Activated CD4-positive, alpha-beta T cell treated with anti-CD3 and anti-CD28 coated beads for 36 hours (primary cell): ENCODE measurements at regions not wholly inside any gene's neighbourhood (a gene's known extent, or its start where the extent isn't known, plus 50 kb on each side); places are given as distances from the start of the nearest gene placed in this dataset.

Source experiments
- ATAC-seq: fragments of 200-7000 bp; cut with Tn5 transposase; one replicate; pipeline ENCODE4 v1.10.0; 2021; ENCODE audit warnings: mild to moderate bottlenecking, moderate library complexity
- CTCF ChIA-PET: fragments of 350-600 bp; sonication (Branson Sonifier 250); formaldehyde crosslinking; loops from one replicate; lab custom pipeline; 2021; ENCODE audit warnings: antibody characterized with exemption; lab: Charles Lee
- POLR2A ChIA-PET: fragments of 350-600 bp; sonication (Branson Sonifier 250); formaldehyde crosslinking; loops from one replicate; lab custom pipeline; 2021; ENCODE audit warnings: antibody characterized with exemption, inconsistent platforms; lab: Charles Lee
- DNase-seq: peaks from one replicate; pipeline ENCODE4 v3.0.0-alpha.2; 2020
- H3K27ac Mint-ChIP-seq: one replicate; pipeline ENCODE4 v1.8.0; 2021; ENCODE audit warnings: mixed read lengths
- H3K27me3 Mint-ChIP-seq: one replicate; pipeline ENCODE4 v1.8.0; 2021; ENCODE audit warnings: mixed read lengths
- H3K36me3 Mint-ChIP-seq: one replicate; pipeline ENCODE4 v1.8.0; 2021; ENCODE audit warnings: low read depth, mixed read lengths
- H3K4me1 Mint-ChIP-seq: one replicate; pipeline ENCODE4 v1.8.0; 2021; ENCODE audit warnings: mixed read lengths
- H3K4me3 Mint-ChIP-seq: one replicate; pipeline ENCODE4 v1.8.0; 2021; ENCODE audit warnings: mild to moderate bottlenecking, moderate library complexity, mixed read lengths
- H3K9me3 Mint-ChIP-seq: one replicate; pipeline ENCODE4 v1.8.0; 2021; ENCODE audit warnings: low read depth, mixed read lengths
- intact Hi-C, 2 experiments: fragments of 100-400 bp; cut with DNase I in 1 of 2; cut with micrococcal nuclease in 1 of 2; formaldehyde crosslinking; loops; one replicate each; pipeline versions ENCODE4 v1.14.2 to v1.15.1; 2022 to 2024; cut with DNase I, micrococcal nuclease

- intact Hi-C loops: no loop called here
- no peak overlapping the region for H3K4me3 Mint-ChIP-seq
- no peaks in the 10 kb centered on the region for H3K4me1 Mint-ChIP-seq
- CTCF ChIA-PET: no interaction called here
- H3K9me3 Mint-ChIP-seq: peaks cover 4% of the 10 kb centered on the region
- ATAC-seq: no peak
- H3K36me3 Mint-ChIP-seq: no peaks in the 10 kb centered on the region
- POLR2A ChIA-PET: no interaction called here
- no peak overlapping the region for H3K27ac Mint-ChIP-seq
- no peak for DNase-seq
- no peaks in the 10 kb centered on the region for H3K27me3 Mint-ChIP-seq
Observed at GRCh38 chrX:95612350-95612749, 1072.3 kb upstream of the DIAPH2 start.

DNA sequence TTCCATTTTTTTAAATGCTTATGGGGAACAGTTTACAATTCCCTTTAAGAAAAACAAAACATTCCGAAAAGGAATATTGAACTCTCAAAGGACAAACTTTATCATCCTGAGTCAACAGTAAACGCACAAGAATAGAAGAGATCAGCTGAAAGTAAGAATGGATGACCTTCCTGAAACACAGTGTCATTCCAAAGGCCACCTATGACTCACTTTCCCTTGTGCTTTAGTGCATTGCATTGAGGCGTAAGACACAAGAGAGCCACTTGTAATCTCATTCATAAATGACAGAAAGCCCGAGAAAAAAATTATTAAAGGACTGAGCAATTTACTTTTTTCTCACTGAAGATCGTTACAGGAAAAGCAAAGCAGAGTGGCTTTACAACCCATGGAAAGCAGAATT lies 1062.4 kb upstream of the DIAPH2 start:
- ChIA-PET POLR2A (no interaction called here), CTCF (no interaction called here)
- no peaks in the 10 kb centered on the region for H3K4me1 Mint-ChIP-seq
- H3K27ac Mint-ChIP-seq: no peak overlapping the region
- ATAC-seq: no peak
- H3K4me3 Mint-ChIP-seq: no peak overlapping the region
- DNase-seq: no peak
- intact Hi-C loops: no loop called here
- H3K27me3 Mint-ChIP-seq: no peaks in the 10 kb centered on the region
- no peaks in the 10 kb centered on the region for H3K9me3 Mint-ChIP-seq
- no peaks in the 10 kb centered on the region for H3K36me3 Mint-ChIP-seq

- Mint-ChIP-seq H3K27ac (no peak overlapping the region), H3K9me3 (no peaks in the 10 kb centered on the region), H3K36me3 (no peaks in the 10 kb centered on the region), H3K4me1 (no peaks in the 10 kb centered on the region), H3K27me3 (no peaks in the 10 kb centered on the region), H3K4me3 (no peak overlapping the region)
- ATAC-seq (no peak), DNase-seq (no peak)
- CTCF ChIA-PET: no interaction called here
- intact Hi-C loops: no loop called here
- POLR2A ChIA-PET: no interaction called here
Observed at GRCh38 chrX:95626748-95627147, 1057.9 kb upstream of the DIAPH2 start.

- Mint-ChIP-seq H3K4me1 (no peaks in the 10 kb centered on the region), H3K27me3 (no peaks in the 10 kb centered on the region), H3K27ac (no peak overlapping the region), H3K36me3 (no peaks in the 10 kb centered on the region), H3K9me3 (no peaks in the 10 kb centered on the region), H3K4me3 (no peak overlapping the region)
- DNase-seq (no peak), ATAC-seq (no peak)
- intact Hi-C loops: no loop called here
- POLR2A ChIA-PET: no interaction called here
- CTCF ChIA-PET: no interaction called here
Observed at GRCh38 chrX:95628796-95629195, 1055.8 kb upstream of the DIAPH2 start.

DNA sequence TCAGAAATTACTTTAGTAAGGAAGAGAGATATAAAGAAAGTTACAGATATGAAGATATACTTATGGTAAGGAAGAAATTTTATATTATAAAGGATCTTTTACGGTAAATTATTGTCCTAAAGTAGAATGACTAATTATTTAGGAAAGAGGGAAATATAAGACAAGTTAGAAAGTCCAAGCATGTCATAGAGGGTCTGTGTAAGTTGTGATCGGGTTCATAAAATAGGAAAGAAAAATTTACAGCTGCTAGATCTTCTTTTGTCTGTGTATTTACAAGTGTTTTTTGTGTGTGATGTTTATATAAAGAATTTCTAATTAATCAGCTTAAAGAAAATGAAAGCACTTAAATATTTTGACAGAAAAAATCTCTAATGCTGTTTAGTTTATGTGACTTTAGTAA lies 1054.9 kb upstream of the DIAPH2 start:
- ChIA-PET CTCF (no interaction called here), POLR2A (no interaction called here)
- Mint-ChIP-seq H3K27ac (no peak overlapping the region), H3K4me3 (no peak overlapping the region), H3K9me3 (no peaks in the 10 kb centered on the region), H3K27me3 (no peaks in the 10 kb centered on the region), H3K4me1 (no peaks in the 10 kb centered on the region), H3K36me3 (no peaks in the 10 kb centered on the region)
- ATAC-seq: no peak
- no peak for DNase-seq
- intact Hi-C loops: no loop called here

- ATAC-seq (no peak), DNase-seq (no peak)
- POLR2A ChIA-PET: no interaction called here
- no peaks in the 10 kb centered on the region for H3K4me1 Mint-ChIP-seq
- CTCF ChIA-PET: interaction anchor here (0.6 kb wide), 1 partner anchor 53 kb away, joined by 3 read pairs; no protein-coding TSS in a partner anchor
- no peak overlapping the region for H3K27ac Mint-ChIP-seq
- H3K27me3 Mint-ChIP-seq: no peaks in the 10 kb centered on the region
- no peaks in the 10 kb centered on the region for H3K36me3 Mint-ChIP-seq
- intact Hi-C loops: no loop called here
- no peak overlapping the region for H3K4me3 Mint-ChIP-seq
- H3K9me3 Mint-ChIP-seq: peaks cover 4% of the 10 kb centered on the region
Observed at GRCh38 chrX:95640226-95640625, 1044.4 kb upstream of the DIAPH2 start.

GRCh38 chrX:95645738-95646137 lies 1038.9 kb upstream of the DIAPH2 start:
- Mint-ChIP-seq H3K36me3 (no peaks in the 10 kb centered on the region), H3K27ac (no peak overlapping the region), H3K27me3 (no peaks in the 10 kb centered on the region), H3K4me3 (no peak overlapping the region), H3K4me1 (no peaks in the 10 kb centered on the region), H3K9me3 (peaks cover 1% of the 10 kb centered on the region)
- DNase-seq (no peak), ATAC-seq (no peak)
- CTCF ChIA-PET: no interaction called here
- intact Hi-C loops: no loop called here
- POLR2A ChIA-PET: no interaction called here

DNA sequence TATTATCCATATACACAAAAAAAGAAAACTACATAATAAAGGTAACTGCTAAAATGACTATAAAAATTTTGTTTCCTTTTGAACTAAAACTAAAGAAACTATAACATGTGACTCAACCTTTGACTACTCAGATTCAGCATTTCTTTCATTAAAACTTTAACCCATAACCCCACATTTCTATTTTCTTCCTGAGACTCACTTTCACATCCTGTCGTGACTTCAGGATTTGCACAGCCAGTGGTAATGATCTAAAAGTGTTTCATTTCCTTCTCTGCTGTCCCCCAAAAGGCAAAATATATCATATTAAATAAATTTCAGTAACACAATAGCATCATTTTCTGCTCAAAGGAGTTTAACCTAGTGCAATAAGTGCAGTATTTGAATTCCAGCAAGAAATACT lies 1022.4 kb upstream of the DIAPH2 start:
- Mint-ChIP-seq H3K4me1 (no peaks in the 10 kb centered on the region), H3K4me3 (no peak overlapping the region), H3K9me3 (peaks cover 3% of the 10 kb centered on the region), H3K36me3 (no peaks in the 10 kb centered on the region), H3K27ac (no peak overlapping the region), H3K27me3 (no peaks in the 10 kb centered on the region)
- intact Hi-C loops: no loop called here
- ChIA-PET POLR2A (no interaction called here), CTCF (no interaction called here)
- ATAC-seq (no peak), DNase-seq (no peak)

- POLR2A ChIA-PET: no interaction called here
- Mint-ChIP-seq H3K9me3 (peaks cover 4% of the 10 kb centered on the region), H3K36me3 (no peaks in the 10 kb centered on the region), H3K4me3 (no peak overlapping the region), H3K27ac (no peak overlapping the region), H3K27me3 (no peaks in the 10 kb centered on the region), H3K4me1 (no peaks in the 10 kb centered on the region)
- intact Hi-C loops: no loop called here
- CTCF ChIA-PET: no interaction called here
- ATAC-seq (no peak), DNase-seq (no peak)
Observed at GRCh38 chrX:95666056-95666455, 1018.6 kb upstream of the DIAPH2 start.

DNA sequence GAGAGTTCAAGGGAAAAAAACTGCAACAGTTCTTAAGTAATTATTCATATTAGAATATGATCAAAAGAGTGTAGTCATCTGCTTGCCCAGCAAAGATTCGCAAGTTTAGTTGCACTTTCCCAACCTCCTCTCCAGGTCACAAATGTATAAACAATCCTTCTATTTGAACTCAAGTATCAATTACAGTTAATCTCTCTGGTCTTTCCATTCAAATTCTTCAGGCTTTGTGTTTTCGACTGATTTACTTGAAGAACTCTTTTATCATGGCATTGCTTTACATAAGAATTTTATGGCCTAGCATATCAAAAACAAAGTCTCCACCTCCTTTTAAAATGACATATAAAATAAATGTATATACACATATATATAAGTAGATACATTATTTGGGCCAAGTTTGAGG lies 1009.6 kb upstream of the DIAPH2 start:
- POLR2A ChIA-PET: no interaction called here

GRCh38 chrX:95675794-95676193 lies 1008.8 kb upstream of the DIAPH2 start:
- ATAC-seq (no peak), DNase-seq (no peak)
- Mint-ChIP-seq H3K4me3 (no peak overlapping the region), H3K36me3 (no peaks in the 10 kb centered on the region), H3K4me1 (no peaks in the 10 kb centered on the region), H3K27me3 (no peaks in the 10 kb centered on the region), H3K9me3 (peaks cover 1% of the 10 kb centered on the region), H3K27ac (no peak overlapping the region)
- POLR2A ChIA-PET: no interaction called here
- intact Hi-C loops: no loop called here
- CTCF ChIA-PET: no interaction called here

More for the DNA sequence above, 1009.6 kb upstream of the DIAPH2 start:
- H3K27me3 Mint-ChIP-seq: no peaks in the 10 kb centered on the region
- no peak for ATAC-seq
- H3K4me3 Mint-ChIP-seq: no peak overlapping the region
- intact Hi-C loops: no loop called here
- H3K9me3 Mint-ChIP-seq: peaks cover 1% of the 10 kb centered on the region
- no peak overlapping the region for H3K27ac Mint-ChIP-seq
- no peaks in the 10 kb centered on the region for H3K4me1 Mint-ChIP-seq
- DNase-seq: no peak
- no peaks in the 10 kb centered on the region for H3K36me3 Mint-ChIP-seq
- CTCF ChIA-PET: no interaction called here

DNA sequence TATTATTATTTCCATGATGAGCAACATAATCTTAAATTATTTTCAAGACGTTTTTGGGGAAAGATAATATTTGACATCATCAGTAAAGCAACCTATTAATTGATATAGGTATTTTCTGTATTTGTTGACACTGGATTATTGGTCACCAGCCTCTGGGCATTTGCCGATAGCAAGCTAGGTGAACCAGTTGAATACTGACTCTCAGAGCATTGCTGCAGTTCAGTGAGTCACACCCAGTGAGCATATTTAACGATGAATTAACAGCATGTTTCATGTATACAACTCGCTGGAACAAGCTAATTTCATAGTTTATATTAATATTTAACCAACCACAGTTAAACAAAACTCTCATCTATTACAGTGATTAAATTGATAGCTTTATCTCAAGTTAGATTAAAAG lies 1006.0 kb upstream of the DIAPH2 start:
- no peaks in the 10 kb centered on the region for H3K9me3 Mint-ChIP-seq
- no peaks in the 10 kb centered on the region for H3K27me3 Mint-ChIP-seq
- intact Hi-C loops: no loop called here
- H3K4me3 Mint-ChIP-seq: no peak overlapping the region
- CTCF ChIA-PET: no interaction called here
- POLR2A ChIA-PET: no interaction called here
- no peaks in the 10 kb centered on the region for H3K36me3 Mint-ChIP-seq
- no peaks in the 10 kb centered on the region for H3K4me1 Mint-ChIP-seq
- DNase-seq (no peak), ATAC-seq (no peak)
- H3K27ac Mint-ChIP-seq: no peak overlapping the region

GRCh38 chrX:95693365-95693764 lies 991.3 kb upstream of the DIAPH2 start:
- Mint-ChIP-seq H3K9me3 (no peaks in the 10 kb centered on the region), H3K4me3 (no peak overlapping the region), H3K27ac (no peak overlapping the region), H3K4me1 (no peaks in the 10 kb centered on the region), H3K27me3 (no peaks in the 10 kb centered on the region), H3K36me3 (no peaks in the 10 kb centered on the region)
- no peak for DNase-seq
- intact Hi-C loops: no loop called here
- ChIA-PET POLR2A (no interaction called here), CTCF (interaction anchor here (0.6 kb wide), 1 partner anchor 53 kb away, joined by 3 read pairs; no protein-coding TSS in a partner anchor)
- no peak for ATAC-seq
